NCI-H187 (cell line): ENCODE measurements at regions not wholly inside any gene's neighbourhood (a gene's known extent, or its start where the extent isn't known, plus 50 kb on each side); places are given as distances from the start of the nearest gene placed in this dataset.
"Not testable (repeated sequence)": the region's sequence is repeated elsewhere in the genome, so short reads cannot be mapped to it uniquely, and the experiment has no call there.

Experiments
- DNase-seq, 2 experiments: peaks; one replicate each; lab custom pipeline; 2025; lab: John Stamatoyannopoulos, UW

GRCh38 chr5:158602981-158603380 is 496.7 kb downstream of the EBF1 start:
- DNase-seq = no peak

DNA sequence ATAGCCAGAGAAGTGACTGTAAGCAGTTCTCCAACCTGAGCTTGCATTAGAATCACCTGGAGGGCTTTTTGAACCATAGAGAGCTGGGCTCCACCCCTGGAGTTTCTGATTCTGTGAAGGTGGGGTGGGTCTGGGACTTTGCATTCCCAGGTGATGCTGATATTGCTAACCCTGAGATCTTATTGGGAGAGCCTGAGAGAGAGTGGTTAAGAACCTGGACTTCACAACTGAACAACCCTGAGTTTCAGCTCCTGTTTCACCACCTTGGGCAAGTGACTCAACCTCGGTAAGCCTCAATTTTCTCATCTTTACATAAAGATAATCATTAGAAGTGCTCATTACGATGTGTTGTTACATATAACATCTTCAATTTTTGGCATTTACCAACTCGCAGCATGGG is 498.6 kb downstream of the EBF1 start:
- no peak for DNase-seq

DNA sequence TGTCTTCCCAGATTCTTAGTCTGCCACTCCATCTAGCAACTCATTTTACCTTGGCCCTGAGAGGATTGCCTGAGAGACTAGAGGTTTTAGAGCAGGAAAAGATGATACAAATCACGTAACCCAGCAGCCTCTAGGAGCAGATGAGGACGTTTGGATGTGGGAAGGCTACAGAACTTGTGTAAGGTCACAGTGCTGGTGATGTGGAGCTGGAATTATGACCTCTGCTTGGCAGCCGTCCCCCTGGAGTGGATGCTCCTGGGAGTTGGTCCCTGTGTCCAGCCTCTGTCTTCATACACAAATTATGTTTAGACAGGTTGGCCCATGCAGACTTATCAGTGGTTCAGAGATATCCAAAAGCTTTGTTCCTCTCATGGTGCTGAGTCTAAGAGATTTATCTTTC is 499.0 kb downstream of the EBF1 start:
- DNase-seq = no peak

GRCh38 chr5:158599157-158599556 is 500.6 kb downstream of the EBF1 start:
- no peak for DNase-seq

- DNase-seq = no peak
Observed at GRCh38 chr5:158594595-158595242, 505.0 kb downstream of the EBF1 start.

DNA sequence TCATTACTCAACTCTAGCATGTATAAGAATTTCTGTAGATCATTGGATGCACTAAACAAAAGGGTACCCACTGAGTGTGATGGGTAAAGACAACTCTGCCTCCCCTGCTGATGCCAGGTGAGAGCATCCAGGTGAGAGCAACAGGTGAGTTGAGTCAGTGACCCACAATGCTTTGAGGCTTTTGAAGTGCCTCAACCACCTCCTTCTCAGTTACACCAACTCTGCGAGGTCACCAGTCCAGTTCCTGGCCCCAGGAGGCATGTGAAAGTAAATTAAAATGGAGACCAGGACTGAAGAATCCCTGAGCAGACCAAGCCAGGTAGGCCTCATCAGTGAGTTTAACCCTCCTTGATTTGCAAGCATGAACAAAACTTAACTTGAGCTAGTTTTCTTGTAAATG is 505.8 kb downstream of the EBF1 start:
- DNase-seq = no peak

DNA sequence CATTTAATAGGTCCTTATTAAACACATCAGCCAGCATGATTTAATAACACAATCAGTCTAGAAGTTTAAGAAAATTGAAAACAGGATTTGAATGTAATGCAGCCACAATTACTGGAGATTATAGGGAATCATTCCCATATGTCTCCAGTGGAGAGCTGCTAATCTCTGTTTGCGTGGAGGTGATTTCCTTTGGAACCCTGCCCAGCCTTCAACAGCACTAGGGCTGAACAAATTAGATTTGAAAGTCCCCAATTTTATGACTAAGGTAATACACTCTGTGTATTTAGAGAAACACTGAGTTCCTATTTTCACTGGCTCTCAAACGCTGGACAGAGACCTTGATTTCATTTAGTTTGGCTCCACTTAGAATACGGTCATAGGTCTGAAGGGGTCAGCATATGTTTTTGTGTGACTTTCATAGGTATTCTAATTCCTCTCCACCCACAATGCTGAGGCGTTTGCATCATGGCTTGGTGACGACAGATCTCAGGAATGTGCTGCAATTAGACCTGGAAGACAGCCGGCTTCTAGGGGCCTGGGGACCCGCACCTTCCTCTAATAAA is 508.3 kb downstream of the EBF1 start:
- DNase-seq = no peak

DNA sequence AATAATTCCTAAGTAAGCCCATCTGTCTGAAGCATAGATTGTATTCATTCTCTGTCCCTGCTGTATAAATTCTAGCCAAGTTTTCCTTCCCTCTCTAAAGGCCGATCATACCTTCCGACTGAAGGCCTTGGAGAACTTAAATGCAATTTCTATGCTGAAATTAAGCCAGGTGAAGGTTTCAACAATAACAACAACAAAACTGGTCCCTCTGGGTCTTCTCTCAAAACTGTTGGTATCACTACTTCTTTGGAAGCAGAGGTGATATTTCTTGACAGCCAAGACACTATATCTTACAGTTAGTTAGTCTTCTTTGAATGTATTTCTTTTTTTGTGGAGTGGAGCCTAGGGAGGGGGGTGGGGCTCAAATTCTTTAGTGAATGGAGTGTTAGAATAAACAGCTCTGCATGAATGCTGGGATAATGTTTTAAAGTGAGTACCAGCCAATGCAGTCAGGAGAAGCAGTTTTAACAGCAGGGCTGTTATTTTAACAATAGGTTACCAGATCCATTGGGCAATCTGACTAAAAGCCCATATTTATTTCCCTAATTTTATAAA is 508.9 kb downstream of the EBF1 start:
- no peak for DNase-seq

DNA sequence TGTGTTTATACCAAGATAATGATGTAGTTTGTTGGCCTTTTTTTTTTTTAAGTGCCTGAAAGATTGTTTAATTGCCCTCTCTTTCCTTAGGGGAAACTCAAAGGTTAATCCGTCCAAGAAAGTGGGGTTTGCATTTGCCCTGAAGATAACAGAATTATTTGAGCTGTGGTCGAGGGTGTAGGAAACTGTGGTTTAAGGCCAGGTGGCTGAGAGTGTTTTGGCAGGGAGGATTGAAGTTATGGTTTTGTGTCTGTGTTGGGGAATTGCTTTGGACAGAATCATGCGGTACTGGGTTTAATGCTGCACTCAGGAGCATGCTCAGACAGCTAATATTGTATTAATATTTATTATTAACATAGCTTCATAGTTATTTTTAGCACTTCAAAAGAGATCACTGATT is 509.8 kb downstream of the EBF1 start:
- DNase-seq = no peak

- no peak for DNase-seq
Observed at GRCh38 chr5:158588617-158589016, 511.1 kb downstream of the EBF1 start.

DNA sequence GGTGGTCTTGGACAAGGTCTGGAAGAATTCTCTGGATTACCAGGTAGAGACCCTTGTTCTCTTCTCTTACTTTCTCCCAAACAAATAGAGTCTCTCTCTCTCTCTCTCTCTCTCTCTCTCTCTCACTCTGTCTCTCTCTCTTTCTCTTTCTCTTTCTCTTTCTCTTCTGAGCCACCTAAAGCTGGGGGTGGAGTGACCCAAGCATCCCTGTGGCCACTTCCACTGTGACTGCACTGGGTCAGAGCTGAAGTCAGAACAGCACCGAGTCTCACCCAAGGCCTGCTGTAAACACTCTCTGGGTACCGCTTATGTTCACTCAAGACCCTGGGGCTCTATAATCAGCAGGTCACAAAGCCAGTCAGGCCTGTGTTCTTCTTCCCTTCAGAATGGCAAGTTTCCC is 513.7 kb downstream of the EBF1 start:
- no peak for DNase-seq

DNA sequence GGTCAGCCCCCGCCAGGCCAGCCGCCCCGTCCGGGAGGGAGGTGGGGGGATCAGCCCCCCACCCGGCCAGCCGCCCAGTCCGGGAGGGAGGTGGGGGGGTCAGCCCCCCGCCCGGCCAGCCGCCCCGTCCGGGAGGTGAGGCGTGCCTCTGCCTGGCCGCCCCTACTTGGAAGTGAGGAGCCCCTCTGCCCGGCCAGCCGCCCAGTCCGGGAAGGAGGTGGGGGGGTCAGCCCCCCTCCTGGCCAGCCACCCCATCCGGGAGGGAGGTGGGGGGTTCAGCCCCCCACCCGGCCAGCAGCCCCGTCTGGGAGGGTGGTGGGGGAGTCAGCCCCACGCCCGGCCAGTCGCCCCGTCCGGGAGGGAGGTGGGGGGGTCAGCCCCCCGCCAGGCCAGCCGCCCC is 517.0 kb downstream of the EBF1 start:
- DNase-seq = not testable (repeated sequence)

- DNase-seq = no peak
Observed at GRCh38 chr5:158573829-158574228, 525.9 kb downstream of the EBF1 start.

DNA sequence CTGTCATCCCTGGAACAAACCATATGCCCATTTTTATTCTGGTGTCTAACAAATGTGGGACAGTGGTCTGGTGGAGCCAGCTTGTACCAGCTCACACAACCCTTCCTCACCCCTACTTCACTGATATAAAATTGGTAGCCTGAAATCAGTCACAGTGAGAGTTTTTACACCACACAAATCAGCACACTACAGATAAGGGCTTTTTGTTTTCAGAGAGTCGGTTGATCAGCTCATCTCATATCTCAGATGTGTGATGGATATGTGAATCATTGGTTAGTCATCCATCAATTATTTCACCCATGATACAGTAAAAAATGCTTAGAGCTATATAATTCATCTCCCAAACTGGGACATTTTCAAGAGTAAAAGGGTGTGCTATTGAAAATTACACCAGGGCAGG is 529.2 kb downstream of the EBF1 start:
- no peak for DNase-seq

- no peak for DNase-seq
Observed at GRCh38 chr5:158569534-158569933, 530.2 kb downstream of the EBF1 start.

- no peak for DNase-seq
Observed at GRCh38 chr5:158565017-158565789, 534.5 kb downstream of the EBF1 start.

DNA sequence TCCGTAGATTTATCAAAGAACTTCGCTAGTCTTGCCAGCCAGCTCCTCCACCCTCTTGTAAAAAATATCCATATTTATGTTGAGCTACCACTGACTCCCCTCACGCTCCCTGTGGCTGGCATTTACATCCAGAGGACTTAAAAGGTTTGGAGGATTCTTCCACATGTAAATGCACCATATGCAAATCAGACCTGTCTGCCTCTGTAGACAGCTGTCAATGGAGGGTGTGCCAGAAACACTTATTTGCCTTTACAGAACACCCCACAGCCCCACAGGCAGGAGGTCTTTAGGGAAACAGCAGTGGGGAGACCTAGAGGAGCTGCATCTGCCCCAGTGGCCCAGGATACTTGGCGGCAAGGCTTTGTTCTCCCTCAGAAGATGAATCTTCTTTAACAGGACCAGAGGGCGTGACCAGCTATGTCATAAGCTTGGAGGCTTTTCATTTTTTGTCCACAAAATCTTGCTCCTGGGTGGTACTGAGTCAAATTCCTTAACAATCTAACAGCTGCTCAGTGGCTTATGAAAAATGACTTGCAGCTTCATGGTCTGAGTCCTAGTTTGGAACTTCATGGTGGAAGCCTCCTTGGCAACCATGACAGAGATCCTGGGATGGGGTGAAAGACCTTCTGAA is 535.8 kb downstream of the EBF1 start:
- DNase-seq = no peak

- no peak for DNase-seq
Observed at GRCh38 chr5:158561562-158562190, 538.0 kb downstream of the EBF1 start.

- peak in 1 of 2 experiments; percentile 6 for DNase-seq
Observed at GRCh38 chr5:158560170-158560569, 539.5 kb downstream of the EBF1 start.

DNA sequence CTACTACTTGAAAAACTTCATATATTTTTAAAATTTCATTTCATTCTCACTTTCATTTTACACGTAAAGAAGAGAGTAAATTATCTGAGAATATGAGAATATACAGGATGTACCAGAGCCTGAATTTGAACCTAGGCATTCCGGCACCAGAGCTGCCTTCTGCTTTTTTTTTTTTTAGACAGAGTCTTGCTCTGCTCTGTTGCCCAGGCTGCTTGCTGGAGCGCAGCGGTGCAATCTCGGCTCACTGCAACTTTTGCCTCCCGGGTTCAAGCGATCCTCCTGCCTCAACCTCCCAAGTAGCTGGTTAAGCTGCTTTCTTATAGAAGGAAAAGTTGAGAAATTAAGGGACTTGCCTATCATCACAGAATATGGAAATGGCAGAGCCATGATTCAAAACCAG is 540.1 kb downstream of the EBF1 start:
- DNase-seq = no peak

DNA sequence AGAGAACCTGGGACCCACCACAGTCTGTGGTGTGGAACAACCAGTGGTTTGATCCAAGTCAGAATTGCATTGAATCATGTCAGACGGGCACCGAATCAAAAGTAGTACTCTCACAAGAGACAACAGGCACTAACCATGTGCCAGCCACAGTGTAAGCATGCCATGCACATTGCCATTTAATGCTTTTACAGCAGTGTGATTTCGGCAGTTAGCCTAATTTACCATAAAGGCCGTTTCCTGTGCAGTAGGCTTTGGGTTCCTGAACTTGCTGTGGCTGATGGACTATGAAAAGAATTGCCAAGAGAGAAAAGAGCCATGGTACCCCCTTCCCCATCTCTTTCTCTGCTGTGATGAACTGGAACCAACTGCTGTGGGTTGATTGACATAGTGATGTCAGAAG is 540.6 kb downstream of the EBF1 start:
- no peak for DNase-seq

DNA sequence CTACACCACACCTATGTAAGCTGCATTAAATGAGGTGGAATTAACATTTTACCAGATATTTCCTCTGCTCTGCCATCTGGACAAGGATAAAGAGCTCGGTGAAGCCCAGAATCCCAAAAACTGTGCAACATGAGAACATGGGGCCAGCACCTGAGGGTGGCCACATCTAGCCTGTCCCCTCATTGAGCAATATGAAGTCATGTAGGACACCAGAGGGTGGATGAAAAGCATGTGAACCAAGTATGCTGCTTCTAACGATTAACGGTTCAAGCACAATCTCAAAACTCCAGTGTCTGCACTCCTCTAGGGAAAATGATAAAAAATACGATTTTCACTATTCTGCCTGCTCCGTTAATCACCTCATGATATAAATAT is 545.8 kb downstream of the EBF1 start:
- no peak for DNase-seq
